Fibroblast of pulmonary artery (primary cell): ENCODE measurements at regions not wholly inside any gene's neighbourhood (a gene's known extent, or its start where the extent isn't known, plus 50 kb on each side); places are given as distances from the start of the nearest gene placed in this dataset.

Experiments
- DNase-seq: peaks from one replicate; pipeline ENCODE4 v3.0.0-alpha.2; 2010; ENCODE audit warnings: low read depth
- H3K4me3 ChIP-seq: replicated peaks from 2 replicates; pipeline ENCODE4 v1.5.1; 2011; ENCODE audit warnings: low read depth, mild to moderate bottlenecking, control low read depth, low read length, moderate library complexity
- CTCF ChIP-seq: IDR thresholded peaks from 2 replicates; pipeline ENCODE4 v1.5.1; 2011; ENCODE audit warnings: mild to moderate bottlenecking, control low read depth, low read length, inconsistent platforms; ENCODE audit errors: missing control alignments

- H3K4me3 ChIP-seq = no peak overlapping the region
- DNase-seq = peak; percentile 49
- TF ChIP-seq CTCF = no peak
Measured at GRCh38 chr2:113829270-113829669, 60.6 kb upstream of the ACTR3 start.

- no peak for DNase-seq
- H3K4me3 ChIP-seq = no peak overlapping the region
- no peak for TF ChIP-seq CTCF
Measured at GRCh38 chr2:113828049-113828742, 61.7 kb upstream of the ACTR3 start.

- DNase-seq = no peak
- TF ChIP-seq CTCF = no peak
- no peak overlapping the region for H3K4me3 ChIP-seq
Measured at GRCh38 chr2:113827426-113827825, 62.5 kb upstream of the ACTR3 start.

- TF ChIP-seq CTCF = no peak
- DNase-seq = no peak
- no peak overlapping the region for H3K4me3 ChIP-seq
Measured at GRCh38 chr2:113826346-113827285, 63.3 kb upstream of the ACTR3 start.

- H3K4me3 ChIP-seq = no peak overlapping the region
- TF ChIP-seq CTCF = no peak
- DNase-seq = no peak
Measured at GRCh38 chr2:113823716-113824595, 65.9 kb upstream of the ACTR3 start.

- H3K4me3 ChIP-seq = no peak overlapping the region
- TF ChIP-seq CTCF = no peak
- DNase-seq = no peak
Measured at GRCh38 chr2:113822087-113822815, 65.8 kb upstream of the SLC35F5 start.
